ENCODE measurements at regions not wholly inside any gene's neighbourhood (a gene's known extent, or its start where the extent isn't known, plus 50 kb on each side); places are given as distances from the start of the nearest gene placed in this dataset.

GRCh38 chr13:106689906-106690305 is 122.0 kb upstream of the ARGLU1 start:
- Histone ChIP-seq H3K27ac (no peak overlapping the region), H4K20me1 (ENCODE audit: insufficient read depth) (no peaks in the 10 kb centered on the region), H3K9me3 (ENCODE audit: insufficient read depth, low read depth) (no peaks in the 10 kb centered on the region), H3K4me1 (replicated peaks; ENCODE audit: insufficient read depth) (peaks cover 11% of the 10 kb centered on the region), H3K36me3 (ENCODE audit: low read depth) (no peaks in the 10 kb centered on the region), H3K79me2 (ENCODE audit: low read depth) (no peaks in the 10 kb centered on the region), H3K27me3 (ENCODE audit: insufficient read depth, low read depth) (no peaks in the 10 kb centered on the region), H3F3A (ENCODE audit: insufficient read depth, low read depth) (no peaks in the 10 kb centered on the region), H3K9me2 (ENCODE audit: insufficient read depth) (no peaks in the 10 kb centered on the region), H2AFZ (no peak overlapping the region), H3K4me3 (no peak overlapping the region), H3K4me2 (no peak overlapping the region)
- POLR2A ChIA-PET (ENCODE audit: unreplicated experiment) = no interaction called here
- no TSS peak for BruUV-seq (replicated peaks)
- no peak for DNase-seq
- intact Hi-C loops (cut with micrococcal nuclease; ENCODE audit: unreplicated experiment) = no loop called here
- TF ChIP-seq EZH2 (IDR thresholded peaks at IDR 0.05; ENCODE audit: low read depth) = no peak
- TF ChIP-seq, protein P1, sequence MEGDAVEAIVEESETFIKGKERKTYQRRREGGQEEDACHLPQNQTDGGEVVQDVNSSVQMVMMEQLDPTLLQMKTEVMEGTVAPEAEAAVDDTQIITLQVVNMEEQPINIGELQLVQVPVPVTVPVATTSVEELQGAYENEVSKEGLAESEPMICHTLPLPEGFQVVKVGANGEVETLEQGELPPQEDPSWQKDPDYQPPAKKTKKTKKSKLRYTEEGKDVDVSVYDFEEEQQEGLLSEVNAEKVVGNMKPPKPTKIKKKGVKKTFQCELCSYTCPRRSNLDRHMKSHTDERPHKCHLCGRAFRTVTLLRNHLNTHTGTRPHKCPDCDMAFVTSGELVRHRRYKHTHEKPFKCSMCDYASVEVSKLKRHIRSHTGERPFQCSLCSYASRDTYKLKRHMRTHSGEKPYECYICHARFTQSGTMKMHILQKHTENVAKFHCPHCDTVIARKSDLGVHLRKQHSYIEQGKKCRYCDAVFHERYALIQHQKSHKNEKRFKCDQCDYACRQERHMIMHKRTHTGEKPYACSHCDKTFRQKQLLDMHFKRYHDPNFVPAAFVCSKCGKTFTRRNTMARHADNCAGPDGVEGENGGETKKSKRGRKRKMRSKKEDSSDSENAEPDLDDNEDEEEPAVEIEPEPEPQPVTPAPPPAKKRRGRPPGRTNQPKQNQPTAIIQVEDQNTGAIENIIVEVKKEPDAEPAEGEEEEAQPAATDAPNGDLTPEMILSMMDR (conservative IDR thresholded peaks at IDR 0.05) = no peak
- CTCF ChIA-PET = no interaction called here

DNA sequence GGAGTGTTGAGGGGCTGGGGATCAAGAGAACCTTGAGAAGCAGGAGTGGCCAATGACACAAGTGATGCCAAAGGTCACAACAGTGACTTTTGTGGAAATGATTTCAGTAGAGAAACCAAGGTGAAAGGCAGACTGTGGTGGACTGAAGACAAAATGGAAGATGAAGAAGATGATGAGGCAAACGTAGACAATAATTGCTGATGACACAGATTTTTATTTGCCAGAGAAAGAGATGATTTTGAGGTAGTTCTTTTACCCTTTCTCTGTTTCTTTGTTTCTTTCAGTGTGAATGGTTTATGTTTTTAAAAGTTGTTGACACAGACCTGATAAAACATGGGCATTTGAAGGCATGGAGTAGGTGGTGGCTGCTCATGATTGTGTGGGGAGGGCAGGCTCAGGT is 121.0 kb upstream of the ARGLU1 start:
- H3K36me3 ChIP-seq (ENCODE audit: low read depth) = no peaks in the 10 kb centered on the region
- BruUV-seq (replicated peaks) = no TSS peak
- ChIA-PET POLR2A (ENCODE audit: unreplicated experiment) (no interaction called here), CTCF (no interaction called here)
- intact Hi-C loops (cut with micrococcal nuclease; ENCODE audit: unreplicated experiment) = no loop called here
- H3K9me3 ChIP-seq (ENCODE audit: insufficient read depth, low read depth) = no peaks in the 10 kb centered on the region
- H3K79me2 ChIP-seq (ENCODE audit: low read depth) = no peaks in the 10 kb centered on the region
- H3K27ac ChIP-seq = no peak overlapping the region
- no peaks in the 10 kb centered on the region for H3K9me2 ChIP-seq (ENCODE audit: insufficient read depth)
- H3K4me2 ChIP-seq = no peak overlapping the region
- peaks cover 11% of the 10 kb centered on the region for H3K4me1 ChIP-seq (replicated peaks; ENCODE audit: insufficient read depth)
- no peak overlapping the region for H2AFZ ChIP-seq
- no peaks in the 10 kb centered on the region for H3F3A ChIP-seq (ENCODE audit: insufficient read depth, low read depth)
- no peak for DNase-seq
- H3K27me3 ChIP-seq (ENCODE audit: insufficient read depth, low read depth) = no peaks in the 10 kb centered on the region
- no peak overlapping the region for H3K4me3 ChIP-seq
- no peak for TF ChIP-seq EZH2 (IDR thresholded peaks at IDR 0.05; ENCODE audit: low read depth)
- TF ChIP-seq, protein P1 (conservative IDR thresholded peaks at IDR 0.05) = no peak
- H4K20me1 ChIP-seq (ENCODE audit: insufficient read depth) = no peaks in the 10 kb centered on the region

DNA sequence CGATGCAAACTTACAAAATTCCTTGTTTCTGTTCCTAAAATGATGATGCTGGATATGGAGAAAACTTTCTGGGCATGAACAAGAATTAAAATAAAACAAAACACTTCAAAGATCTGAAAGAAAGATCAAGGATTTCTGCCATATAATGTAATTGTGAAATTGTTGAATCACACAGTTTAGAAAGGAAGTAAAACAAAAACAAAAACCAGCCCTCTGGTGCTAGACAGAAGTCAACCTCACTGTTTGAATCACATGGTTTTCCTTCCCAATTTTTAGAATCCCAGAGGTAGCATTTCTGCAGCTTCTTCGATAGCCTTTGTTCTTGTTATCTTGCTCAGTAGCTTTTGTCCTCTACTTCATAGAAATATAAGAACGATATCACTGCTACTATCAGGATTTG is 118.2 kb upstream of the ARGLU1 start:
- H3F3A ChIP-seq (ENCODE audit: insufficient read depth, low read depth) = no peaks in the 10 kb centered on the region
- CTCF ChIA-PET = no interaction called here

More for the DNA sequence above, 118.2 kb upstream of the ARGLU1 start:
- no peak overlapping the region for H3K27ac ChIP-seq
- H4K20me1 ChIP-seq (ENCODE audit: insufficient read depth) = no peaks in the 10 kb centered on the region
- TF ChIP-seq EZH2 (IDR thresholded peaks at IDR 0.05; ENCODE audit: low read depth) = no peak
- TF ChIP-seq, protein P1 (conservative IDR thresholded peaks at IDR 0.05) = no peak
- POLR2A ChIA-PET (ENCODE audit: unreplicated experiment) = no interaction called here
- H3K4me2 ChIP-seq = no peak overlapping the region
- H3K9me2 ChIP-seq (ENCODE audit: insufficient read depth) = no peaks in the 10 kb centered on the region
- no peak overlapping the region for H3K4me3 ChIP-seq
- DNase-seq = no peak
- intact Hi-C loops (cut with micrococcal nuclease; ENCODE audit: unreplicated experiment) = no loop called here
- no peaks in the 10 kb centered on the region for H3K36me3 ChIP-seq (ENCODE audit: low read depth)
- no TSS peak for BruUV-seq (replicated peaks)
- H2AFZ ChIP-seq = peak overlapping the region; percentile 68
- H3K27me3 ChIP-seq (ENCODE audit: insufficient read depth, low read depth) = no peaks in the 10 kb centered on the region
- H3K79me2 ChIP-seq (ENCODE audit: low read depth) = no peaks in the 10 kb centered on the region
- H3K4me1 ChIP-seq (replicated peaks; ENCODE audit: insufficient read depth) = no peaks in the 10 kb centered on the region
- H3K9me3 ChIP-seq (ENCODE audit: insufficient read depth, low read depth) = no peaks in the 10 kb centered on the region
